K562 (cell line): ENCODE measurements at regions not wholly inside any gene's neighbourhood (a gene's known extent, or its start where the extent isn't known, plus 50 kb on each side); places are given as distances from the start of the nearest gene placed in this dataset.

Experiments used
- ATAC-seq: fragments of 200-7000 bp; cut with Tn5 transposase; 3 replicates; pipeline ENCODE4 v1.9.1; 2020; ENCODE audit warnings: moderate library complexity
- BruUV-seq: library from RNA; stranded (reverse); fragments of 400-500 nt; replicated peaks from 2 replicates; lab custom pipeline; 2021; lab: Mats Ljungman, UMichigan
- CTCF ChIA-PET: fragments of 300-600 bp; formaldehyde crosslinking; extraction: SDS; loops from one replicate; lab custom pipeline; 2021; ENCODE audit warnings: low intra/inter-chr PET ratio; lab: Yijun Ruan, JAX
- POLR2A ChIA-PET: fragments of 300-600, 350-650 bp; sonication (Branson Sonifier 250); formaldehyde crosslinking; extraction: SDS; loops from one replicate; lab custom pipeline; 2021; ENCODE audit warnings: antibody characterized with exemption, inconsistent platforms; lab: Yijun Ruan, JAX
- DNase-seq, 4 experiments: peaks; one replicate each; pipeline versions ENCODE4 v3.0.0 to v3.0.0-alpha.2; 2011 to 2018; ENCODE audit warnings: low spot score in 3 of 4, mixed read lengths in 3 of 4; ENCODE audit errors: extremely low read depth in 1 of 4
- FAIRE-seq: peaks from 2 replicates; lab custom pipeline; 2011; peaks lifted over from hg19 to GRCh38; lab: Jason Lieb, UNC
- H2AFZ ChIP-seq: 2 replicates; pipeline ENCODE4 v1.6.0; 2011; ENCODE audit warnings: low read depth, low read length, control low read depth, inconsistent platforms
- H3K27ac ChIP-seq: fragments of 200-600 bp; 3 replicates; pipeline ENCODE4 v1.8.0; 2011; ENCODE audit warnings: low read depth, mild to moderate bottlenecking, control low read depth, inconsistent platforms, low read length, moderate library complexity, mixed read lengths; ENCODE audit errors: extremely low read depth
- H3K27me3 ChIP-seq, 2 experiments: fragments of 300-600 bp in 1 of 2; 2 replicates in 1 of 2; 3 replicates in 1 of 2; pipeline versions ENCODE4 v1.6.0 to v1.8.0; 2011; ENCODE audit warnings: inconsistent platforms in 2 of 2, low read length in 2 of 2, mild to moderate bottlenecking in 1 of 2, mixed read lengths in 1 of 2, moderate library complexity in 1 of 2; ENCODE audit not compliant: control insufficient read depth in 2 of 2, insufficient read depth in 2 of 2
- H3K36me3 ChIP-seq: fragments of 300-600 bp; 3 replicates; pipeline ENCODE4 v1.8.0; 2011; ENCODE audit warnings: mild to moderate bottlenecking, low read length, inconsistent platforms; ENCODE audit not compliant: control insufficient read depth, insufficient read depth
- H3K4me1 ChIP-seq, 2 experiments: fragments of 200-600 bp in 1 of 2; replicated peaks in 1 of 2; 2 replicates in 1 of 2; 3 replicates in 1 of 2; pipeline versions ENCODE4 v1.5.1 to v1.8.0; 2011; ENCODE audit warnings: inconsistent platforms in 2 of 2, low read length in 2 of 2, mild to moderate bottlenecking in 1 of 2, mixed read lengths in 1 of 2, moderate library complexity in 1 of 2; ENCODE audit not compliant: control insufficient read depth in 2 of 2, insufficient read depth in 2 of 2
- H3K4me2 ChIP-seq: 2 replicates; pipeline ENCODE4 v1.6.1; 2011; ENCODE audit warnings: low read length, control low read depth, inconsistent platforms, mixed read lengths; ENCODE audit not compliant: insufficient read depth
- H3K4me3 ChIP-seq: fragments of 200-600 bp; sonication (generic), shearing (Covaris generic); 2 replicates; pipeline ENCODE4 v1.5.1; 2016; ENCODE audit warnings: control low read depth, inconsistent platforms
- H3K79me2 ChIP-seq: fragments of 200-600 bp; 3 replicates; pipeline ENCODE4 v1.8.0; 2011; ENCODE audit warnings: low read length, inconsistent platforms; ENCODE audit not compliant: control insufficient read depth, insufficient read depth
- H3K9ac ChIP-seq, 2 experiments: 2 replicates each; pipeline versions ENCODE4 v1.6.0 to v1.6.1; 2011; ENCODE audit warnings: low read depth in 2 of 2, low read length in 2 of 2, control low read depth in 1 of 2, inconsistent platforms in 1 of 2, mild to moderate bottlenecking in 1 of 2, mixed read lengths in 1 of 2; ENCODE audit not compliant: insufficient read depth in 1 of 2
- H3K9me1 ChIP-seq: one replicate; pipeline ENCODE4 v1.6.0; 2011; ENCODE audit warnings: inconsistent platforms, mild to moderate bottlenecking, low read length, moderate library complexity; ENCODE audit not compliant: control insufficient read depth, insufficient read depth
- H3K9me3 ChIP-seq: replicated peaks from 2 replicates; pipeline ENCODE4 v1.5.1; 2011; ENCODE audit warnings: low read depth, low read length, inconsistent platforms; ENCODE audit not compliant: control insufficient read depth, insufficient read depth
- H4K20me1 ChIP-seq: replicated peaks from 2 replicates; pipeline ENCODE4 v1.6.1; 2011; ENCODE audit warnings: low read length, inconsistent platforms, mixed read lengths; ENCODE audit not compliant: control insufficient read depth, insufficient read depth
- ASH1L ChIP-seq: fragments of 450-650 bp; IDR thresholded peaks from 2 replicates; pipeline ENCODE4 v1.6.1; 2018; ENCODE audit warnings: borderline replicate concordance, mild to moderate bottlenecking, low read depth; ENCODE audit not compliant: partially characterized antibody
- EP400 ChIP-seq: fragments of 450-650 bp; IDR thresholded peaks from 2 replicates; pipeline ENCODE4 v1.6.1; 2017; ENCODE audit warnings: antibody characterized with exemption, mild to moderate bottlenecking, moderate library complexity
- ETV6 ChIP-seq, 3 experiments: fragments of 150-350 bp in 1 of 3; sonication (generic) in 1 of 3; formaldehyde crosslinking in 1 of 3; IDR thresholded peaks; 2 replicates each; pipeline versions ENCODE4 v1.6.1 to v1.8.0; 2014 to 2022; ENCODE audit warnings: borderline replicate concordance in 2 of 3, low read depth in 2 of 3, antibody characterized with exemption in 1 of 3, low read length in 1 of 3, mild to moderate bottlenecking in 1 of 3, missing genetic modification reagents in 1 of 3
- HDAC6 ChIP-seq: IDR thresholded peaks from 2 replicates; pipeline ENCODE4 v1.6.1; 2012; ENCODE audit warnings: low read depth, mild to moderate bottlenecking, control low read depth, inconsistent platforms, low read length, moderate library complexity
- JUN ChIP-seq, 2 experiments: sonication (generic) in 1 of 2; formaldehyde crosslinking in 1 of 2; IDR thresholded peaks; 2 replicates each; pipeline versions ENCODE4 v1.6.1 to v1.8.0; 2012 to 2022; ENCODE audit warnings: borderline replicate concordance in 2 of 2, mild to moderate bottlenecking in 2 of 2, improper control_type of control experiment in 1 of 2, low read depth in 1 of 2, low read length in 1 of 2, missing genetic modification reagents in 1 of 2
- L3MBTL2 ChIP-seq: fragments of 450-650 bp; IDR thresholded peaks from 2 replicates; pipeline ENCODE4 v1.6.1; 2016; ENCODE audit warnings: mild to moderate bottlenecking, moderate library complexity
- LEF1 ChIP-seq: fragments of 450-650 bp; IDR thresholded peaks from 2 replicates; pipeline ENCODE4 v1.6.1; 2016; ENCODE audit warnings: mild to moderate bottlenecking
- MECOM ChIP-seq: fragments of 250-450 bp; sonication (Bioruptor Pico); IDR thresholded peaks from 2 replicates; pipeline ENCODE4 v1.8.0; 2022; ENCODE audit warnings: inconsistent platforms
- MEF2D ChIP-seq: conservative IDR thresholded peaks from 2 replicates; pipeline ENCODE4 v1.6.1; 2016; ENCODE audit warnings: low read depth, missing genetic modification characterization, missing compliant biosample characterization
- WGBS: fragments of 100-300 bp; shearing (Covaris generic); methylation state at CpG from one replicate; pipeline ENCODE4 v1.1.6; 2016; ENCODE audit warnings: low coverage, mixed read lengths; ENCODE audit not compliant: insufficient coverage; ENCODE audit errors: missing lambda C conversion rate; 5-methylcytosine and 5-hydroxymethylcytosine counted together
- in situ Hi-C: fragments of 300-500 bp; cut with MboI; formaldehyde crosslinking; loops from 4 replicates; pipeline ENCODE4 v1.15.0; 2018; ENCODE audit warnings: inconsistent platforms, mixed read lengths
- intact Hi-C: fragments of 100-400 bp; cut with micrococcal nuclease; formaldehyde crosslinking; loops from 2 replicates; pipeline ENCODE4 v1.14.2; 2022
- TF ChIP-seq, protein P1 (sequence below): fragments of 450-650 bp; formaldehyde crosslinking; IDR thresholded peaks from 2 replicates; pipeline ENCODE4 v1.4.0; 2022; ENCODE audit warnings: missing genetic modification characterization
- TF ChIP-seq, protein P2 (sequence below): fragments of 250-450 bp; sonication (Bioruptor Pico); IDR thresholded peaks from 2 replicates; pipeline ENCODE4 v1.5.0; 2022; ENCODE audit warnings: mild to moderate bottlenecking
- TF ChIP-seq, protein P3 (sequence below): sonication (generic); formaldehyde crosslinking; IDR thresholded peaks from 2 replicates; pipeline ENCODE4 v1.8.1; 2022; ENCODE audit warnings: missing genetic modification reagents

DNA sequence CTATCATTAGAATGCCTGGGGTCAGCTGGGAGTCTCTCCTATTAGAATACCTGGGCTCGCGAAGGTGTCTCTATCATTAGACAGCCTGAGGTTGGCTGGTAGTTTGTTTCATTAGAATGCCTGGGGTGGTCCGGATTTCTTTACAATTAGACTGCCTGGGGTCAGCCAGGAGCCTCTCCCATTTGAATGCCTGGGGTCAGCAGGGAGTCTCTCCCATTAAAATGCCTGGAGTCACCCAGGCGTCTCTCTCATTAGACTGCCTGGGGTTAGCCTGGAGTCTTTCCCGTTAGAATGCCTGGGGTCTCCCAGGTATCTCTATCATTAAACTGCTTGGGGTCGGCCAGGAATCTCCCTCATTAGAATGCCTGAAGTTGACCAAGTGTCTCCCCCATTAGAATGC lies 1458.3 kb downstream of the UQCRFS1 start:
- Histone ChIP-seq H2AFZ (no peak overlapping the region), H3K4me1 (no peaks in the 10 kb centered on the region), H3K27me3 (no peaks in the 10 kb centered on the region), H3K4me2 (no peak overlapping the region), H3K9me1 (no peaks in the 10 kb centered on the region), H3K4me3 (no peak overlapping the region), H3K9ac (no peak overlapping the region), H3K79me2 (no peaks in the 10 kb centered on the region), H3K9me3 (no peaks in the 10 kb centered on the region), H4K20me1 (no peaks in the 10 kb centered on the region), H3K36me3 (no peaks in the 10 kb centered on the region), H3K27ac (no peak overlapping the region)
- intact Hi-C loops (no loop called here), in situ Hi-C loops (no loop called here)
- no peak for TF ChIP-seq ETV6 (IDR thresholded peaks at IDR 0.05; ENCODE audit: borderline replicate concordance in 1 of 2, low read depth in 2 of 2, low read length in 1 of 2)
- TF ChIP-seq ETV6 (CRISPR knock-in tag; IDR thresholded peaks at IDR 0.05; ENCODE audit: borderline replicate concordance) = no peak
- TF ChIP-seq L3MBTL2 = no peak
- no peak for TF ChIP-seq MECOM
- TF ChIP-seq, protein P1, sequence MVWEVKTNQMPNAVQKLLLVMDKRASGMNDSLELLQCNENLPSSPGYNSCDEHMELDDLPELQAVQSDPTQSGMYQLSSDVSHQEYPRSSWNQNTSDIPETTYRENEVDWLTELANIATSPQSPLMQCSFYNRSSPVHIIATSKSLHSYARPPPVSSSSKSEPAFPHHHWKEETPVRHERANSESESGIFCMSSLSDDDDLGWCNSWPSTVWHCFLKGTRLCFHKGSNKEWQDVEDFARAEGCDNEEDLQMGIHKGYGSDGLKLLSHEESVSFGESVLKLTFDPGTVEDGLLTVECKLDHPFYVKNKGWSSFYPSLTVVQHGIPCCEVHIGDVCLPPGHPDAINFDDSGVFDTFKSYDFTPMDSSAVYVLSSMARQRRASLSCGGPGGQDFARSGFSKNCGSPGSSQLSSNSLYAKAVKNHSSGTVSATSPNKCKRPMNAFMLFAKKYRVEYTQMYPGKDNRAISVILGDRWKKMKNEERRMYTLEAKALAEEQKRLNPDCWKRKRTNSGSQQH (CRISPR knock-in tag) = no peak
- TF ChIP-seq, protein P2, sequence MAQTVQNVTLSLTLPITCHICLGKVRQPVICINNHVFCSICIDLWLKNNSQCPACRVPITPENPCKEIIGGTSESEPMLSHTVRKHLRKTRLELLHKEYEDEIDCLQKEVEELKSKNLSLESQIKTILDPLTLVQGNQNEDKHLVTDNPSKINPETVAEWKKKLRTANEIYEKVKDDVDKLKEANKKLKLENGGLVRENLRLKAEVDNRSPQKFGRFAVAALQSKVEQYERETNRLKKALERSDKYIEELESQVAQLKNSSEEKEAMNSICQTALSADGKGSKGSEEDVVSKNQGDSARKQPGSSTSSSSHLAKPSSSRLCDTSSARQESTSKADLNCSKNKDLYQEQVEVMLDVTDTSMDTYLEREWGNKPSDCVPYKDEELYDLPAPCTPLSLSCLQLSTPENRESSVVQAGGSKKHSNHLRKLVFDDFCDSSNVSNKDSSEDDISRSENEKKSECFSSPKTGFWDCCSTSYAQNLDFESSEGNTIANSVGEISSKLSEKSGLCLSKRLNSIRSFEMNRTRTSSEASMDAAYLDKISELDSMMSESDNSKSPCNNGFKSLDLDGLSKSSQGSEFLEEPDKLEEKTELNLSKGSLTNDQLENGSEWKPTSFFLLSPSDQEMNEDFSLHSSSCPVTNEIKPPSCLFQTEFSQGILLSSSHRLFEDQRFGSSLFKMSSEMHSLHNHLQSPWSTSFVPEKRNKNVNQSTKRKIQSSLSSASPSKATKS (CRISPR knock-in tag) = no peak
- TF ChIP-seq, protein P3, sequence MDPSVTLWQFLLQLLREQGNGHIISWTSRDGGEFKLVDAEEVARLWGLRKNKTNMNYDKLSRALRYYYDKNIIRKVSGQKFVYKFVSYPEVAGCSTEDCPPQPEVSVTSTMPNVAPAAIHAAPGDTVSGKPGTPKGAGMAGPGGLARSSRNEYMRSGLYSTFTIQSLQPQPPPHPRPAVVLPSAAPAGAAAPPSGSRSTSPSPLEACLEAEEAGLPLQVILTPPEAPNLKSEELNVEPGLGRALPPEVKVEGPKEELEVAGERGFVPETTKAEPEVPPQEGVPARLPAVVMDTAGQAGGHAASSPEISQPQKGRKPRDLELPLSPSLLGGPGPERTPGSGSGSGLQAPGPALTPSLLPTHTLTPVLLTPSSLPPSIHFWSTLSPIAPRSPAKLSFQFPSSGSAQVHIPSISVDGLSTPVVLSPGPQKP (CRISPR knock-in tag) = no peak
- TF ChIP-seq JUN (IDR thresholded peaks at IDR 0.05; ENCODE audit: borderline replicate concordance, low read depth, low read length) = no peak
- TF ChIP-seq JUN (CRISPR knock-in tag; IDR thresholded peaks at IDR 0.05; ENCODE audit: borderline replicate concordance) = no peak
- TF ChIP-seq HDAC6 = no peak
- no peak for TF ChIP-seq MEF2D (tag)
- no peak for TF ChIP-seq ASH1L
- TF ChIP-seq LEF1 = no peak
- TF ChIP-seq EP400 = no peak
- no peak for ATAC-seq
- no peak for FAIRE-seq
- ChIA-PET POLR2A (no interaction called here), CTCF (no interaction called here)
- no TSS peak for BruUV-seq
- 7% methylated on average over 6 of the region's 6 CpGs for whole genome bisulfite sequencing
- DNase-seq = no peak
